Stomach (tissue), 4 donors: ENCODE measurements at regions not wholly inside any gene's neighbourhood (a gene's known extent, or its start where the extent isn't known, plus 50 kb on each side); places are given as distances from the start of the nearest gene placed in this dataset.

Experiments used
- CTCF ChIP-seq, 7 experiments: fragments of 450-650 bp in 4 of 7; fragments of 200-600 bp in 3 of 7; sonication (generic) in 3 of 7; IDR thresholded peaks; one replicate each; pipeline ENCODE4 v1.5.1; 2016 to 2019; ENCODE audit warnings: antibody characterized with exemption in 7 of 7, control low read depth in 2 of 7, mild to moderate bottlenecking in 1 of 7
- EP300 ChIP-seq: sonication (generic); formaldehyde crosslinking; IDR thresholded peaks from one replicate; pipeline ENCODE4 v1.6.1; 2017; ENCODE audit warnings: antibody characterized with exemption
- POLR2A ChIP-seq, 4 donors: fragments of 450-650 bp; IDR thresholded peaks; one replicate each; pipeline ENCODE4 v1.6.1; 2016; ENCODE audit warnings: antibody characterized with exemption in 4 of 4, control low read depth in 2 of 4, mild to moderate bottlenecking in 1 of 4, moderate library complexity in 1 of 4

GRCh38 chr1:217240656-217241055 lies 390.2 kb downstream of the GPATCH2 start:
- TF ChIP-seq CTCF (IDR thresholded peaks at IDR 0.05) = no peak
- no peak for TF ChIP-seq POLR2A (IDR thresholded peaks at IDR 0.05)
- no peak for TF ChIP-seq EP300
